HepG2 (cell line): ENCODE measurements at regions not wholly inside any gene's neighbourhood (a gene's known extent, or its start where the extent isn't known, plus 50 kb on each side); places are given as distances from the start of the nearest gene placed in this dataset.
A peak's percentile ranks its signal among the peaks of the same experiment; 100 is the strongest.

Source experiments
- ARID5B ChIP-seq: IDR thresholded peaks from 2 replicates; pipeline ENCODE4 v1.4.0; 2020; ENCODE audit warnings: mild to moderate bottlenecking, missing genetic modification reagents
- ETS1 ChIP-seq: sonication (generic); formaldehyde crosslinking; IDR thresholded peaks from 2 replicates; pipeline ENCODE4 v1.4.0; 2020; ENCODE audit warnings: missing genetic modification reagents
- ETV6 ChIP-seq: sonication (generic); formaldehyde crosslinking; conservative IDR thresholded peaks from 2 replicates; pipeline ENCODE4 v1.4.0; 2020; ENCODE audit warnings: missing genetic modification reagents
- PLRG1 ChIP-seq: fragments of 450-650 bp; conservative IDR thresholded peaks from 2 replicates; pipeline ENCODE4 v1.6.1; 2016
- RERE ChIP-seq: IDR thresholded peaks from 2 replicates; pipeline ENCODE4 v1.6.1; 2016; ENCODE audit warnings: low read depth, missing genetic modification reagents, missing compliant biosample characterization
- REST ChIP-seq, 2 experiments: IDR thresholded peaks; 2 replicates each; pipeline ENCODE4 v1.6.1; 2011 to 2012; ENCODE audit warnings: low read length in 2 of 2, borderline replicate concordance in 1 of 2, low read depth in 1 of 2, mild to moderate bottlenecking in 1 of 2, moderate library complexity in 1 of 2
- TP53 ChIP-seq: sonication (generic); formaldehyde crosslinking; conservative IDR thresholded peaks from 2 replicates; pipeline ENCODE4 v1.4.0; 2020; ENCODE audit warnings: missing genetic modification reagents
- ZNF101 ChIP-seq: sonication (generic); formaldehyde crosslinking; IDR thresholded peaks from 2 replicates; pipeline ENCODE4 v1.4.0; 2020; ENCODE audit warnings: mild to moderate bottlenecking, low read depth, missing genetic modification reagents, borderline replicate concordance
- ZNF296 ChIP-seq: sonication (generic); formaldehyde crosslinking; conservative IDR thresholded peaks from 2 replicates; pipeline ENCODE4 v1.5.0; 2020; ENCODE audit warnings: mild to moderate bottlenecking, missing genetic modification reagents
- ZNF629 ChIP-seq: sonication (generic); formaldehyde crosslinking; conservative IDR thresholded peaks from 2 replicates; pipeline ENCODE4 v1.5.0; 2020; ENCODE audit warnings: missing genetic modification reagents
- ZNF776 ChIP-seq: sonication (generic); formaldehyde crosslinking; IDR thresholded peaks from 2 replicates; pipeline ENCODE4 v1.4.0; 2020; ENCODE audit warnings: mild to moderate bottlenecking, missing genetic modification reagents
- ZNF891 ChIP-seq: sonication (generic); formaldehyde crosslinking; IDR thresholded peaks from 2 replicates; pipeline ENCODE4 v1.5.0; 2020; ENCODE audit warnings: mild to moderate bottlenecking, missing genetic modification reagents
- ZSCAN21 ChIP-seq: sonication (generic); formaldehyde crosslinking; IDR thresholded peaks from 2 replicates; pipeline ENCODE4 v1.8.0; 2022; ENCODE audit warnings: mild to moderate bottlenecking, missing genetic modification reagents, moderate library complexity, borderline replicate concordance

GRCh38 chr7:66535414-66536329, 93.0 kb upstream of the KCTD7 start (continued):
- no peak for TF ChIP-seq REST (IDR thresholded peaks at IDR 0.05; ENCODE audit: borderline replicate concordance in 1 of 2, low read depth in 1 of 2, low read length in 2 of 2)
- TF ChIP-seq ZNF101 (CRISPR knock-in tag), result no peak; the same call in 1 of the 2 replicates
- peak; percentile 90; the same call in 1 of the 2 replicates for TF ChIP-seq ZNF296
- 0 out of 2 replicates have a peak, but pooled peaks have one; percentile 34 for TF ChIP-seq RERE (CRISPR knock-in tag)
- TF ChIP-seq ETV6 (CRISPR knock-in tag), result no peak
- peak; percentile 66; the same call in 1 of the 2 replicates for TF ChIP-seq ARID5B (CRISPR knock-in tag)
- no peak for TF ChIP-seq PLRG1
- no peak for TF ChIP-seq ETS1 (CRISPR knock-in tag)
- no peak for TF ChIP-seq ZNF891 (CRISPR knock-in tag)
- TF ChIP-seq ZNF776 (CRISPR knock-in tag), result no peak
- TF ChIP-seq TP53, result peak; percentile 66; the same call in 1 of the 2 replicates
- peak; percentile 100 for TF ChIP-seq ZNF629
- no peak for TF ChIP-seq ZSCAN21 (CRISPR knock-in tag)
